HG03521 (cell line): ENCODE measurements at regions not wholly inside any gene's neighbourhood (a gene's known extent, or its start where the extent isn't known, plus 50 kb on each side); places are given as distances from the start of the nearest gene placed in this dataset.

Source experiments
- ATAC-seq: cut with Tn5 transposase; IDR thresholded peaks from one replicate; pipeline ENCODE4 v1.9.1; 2021; ENCODE audit warnings: mild to moderate bottlenecking, moderate library complexity; ENCODE audit not compliant: unreplicated experiment

DNA sequence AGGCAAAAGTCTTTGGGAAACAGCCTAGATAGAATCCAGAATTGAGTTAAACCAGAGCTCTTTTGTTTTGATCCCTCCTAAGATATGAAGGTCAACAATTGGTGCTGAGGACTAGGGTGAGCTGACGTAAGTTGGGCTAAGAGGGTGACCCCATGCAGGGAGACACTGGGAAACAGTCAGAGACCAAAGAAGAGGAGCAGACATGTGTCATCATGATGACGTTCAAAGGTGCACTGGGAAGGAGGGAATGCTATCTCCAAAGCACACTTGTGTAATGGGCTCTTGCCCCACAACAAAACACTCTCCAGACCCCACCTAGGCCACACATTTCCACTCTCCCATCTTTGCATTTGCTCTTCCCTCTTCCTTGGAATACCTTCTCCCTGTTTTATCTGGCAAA is 481.4 kb downstream of the COG6 start:
- no peak for ATAC-seq

DNA sequence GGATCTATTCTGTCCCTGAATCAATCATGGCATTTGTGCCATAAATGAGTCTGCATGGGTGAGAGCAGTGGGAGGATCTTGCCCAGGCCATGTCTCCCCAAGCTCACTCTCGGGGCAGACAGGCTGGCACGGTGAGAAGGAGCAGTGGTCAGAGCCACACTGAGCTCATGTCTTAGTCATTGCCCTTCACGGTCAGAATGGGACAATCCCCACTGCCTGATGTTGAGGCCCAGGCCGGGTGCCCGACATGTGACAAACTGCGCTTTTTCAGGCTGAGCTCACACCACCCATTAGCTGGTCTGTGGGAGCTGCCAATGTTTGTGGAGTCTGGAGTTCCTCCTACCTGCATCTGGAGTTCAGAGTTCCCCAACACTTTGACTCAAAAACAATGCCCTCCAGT is 481.9 kb downstream of the COG6 start:
- no peak for ATAC-seq

DNA sequence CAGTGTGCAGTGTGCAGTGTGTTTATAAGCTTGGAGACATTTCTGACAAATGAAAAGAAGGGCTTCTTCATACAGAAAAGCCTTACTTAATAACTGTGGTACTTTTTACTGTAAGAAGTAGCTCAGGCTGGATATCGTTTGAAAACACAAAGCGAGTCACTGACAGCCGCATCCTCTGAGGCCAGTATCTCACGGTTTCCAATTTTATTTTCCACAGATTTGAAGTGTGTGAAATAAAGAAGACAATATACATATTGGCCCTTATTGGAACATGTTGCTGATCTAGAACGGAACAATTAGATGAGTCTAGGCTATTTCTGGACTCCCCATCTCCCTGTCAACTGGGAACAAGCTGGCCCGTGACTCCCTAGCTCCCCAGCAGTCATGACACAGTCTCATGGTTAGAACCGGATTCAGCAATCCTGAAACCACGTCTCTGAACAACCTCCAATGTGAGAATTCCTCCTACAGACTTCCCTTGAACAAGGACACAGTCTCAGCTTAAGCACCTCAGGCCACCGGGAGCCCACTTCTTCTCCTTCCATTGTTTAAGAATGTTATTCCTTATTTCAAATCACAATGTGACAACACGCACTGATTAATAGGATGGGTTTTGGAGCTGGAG is 484.5 kb downstream of the COG6 start:
- ATAC-seq = no peak

DNA sequence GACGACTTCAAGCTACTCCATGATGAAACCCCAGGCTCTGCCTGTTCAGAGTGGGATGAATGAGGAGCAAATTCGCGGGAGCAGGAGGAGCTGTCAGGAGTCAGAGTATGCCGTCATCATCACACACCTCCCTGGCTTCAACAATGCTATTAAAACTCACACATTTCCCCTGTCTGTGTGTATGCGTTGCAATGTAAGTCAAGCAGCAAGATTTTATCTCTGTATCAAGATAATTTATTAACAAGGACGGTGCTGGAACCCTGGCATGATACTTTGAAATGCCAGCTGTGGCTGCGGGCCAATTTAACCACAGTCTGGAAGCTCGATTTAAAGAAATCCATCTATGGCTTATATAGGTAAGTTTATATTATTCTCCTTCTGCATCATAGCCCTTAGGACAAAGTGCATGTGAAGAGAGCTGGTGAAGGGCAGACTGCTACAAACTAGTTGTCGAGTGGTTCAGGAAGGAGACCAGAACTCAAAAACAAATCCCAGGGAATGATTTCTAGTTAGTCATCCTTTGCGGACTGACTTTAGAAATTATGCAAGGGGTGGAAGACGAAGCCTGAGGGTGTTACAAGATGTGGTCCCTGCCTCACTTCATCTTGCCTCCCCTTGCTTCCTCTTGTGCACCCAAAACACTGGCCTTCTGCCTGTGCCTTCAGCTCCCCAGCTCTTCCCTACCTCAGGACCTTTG is 486.5 kb downstream of the COG6 start:
- no peak for ATAC-seq

DNA sequence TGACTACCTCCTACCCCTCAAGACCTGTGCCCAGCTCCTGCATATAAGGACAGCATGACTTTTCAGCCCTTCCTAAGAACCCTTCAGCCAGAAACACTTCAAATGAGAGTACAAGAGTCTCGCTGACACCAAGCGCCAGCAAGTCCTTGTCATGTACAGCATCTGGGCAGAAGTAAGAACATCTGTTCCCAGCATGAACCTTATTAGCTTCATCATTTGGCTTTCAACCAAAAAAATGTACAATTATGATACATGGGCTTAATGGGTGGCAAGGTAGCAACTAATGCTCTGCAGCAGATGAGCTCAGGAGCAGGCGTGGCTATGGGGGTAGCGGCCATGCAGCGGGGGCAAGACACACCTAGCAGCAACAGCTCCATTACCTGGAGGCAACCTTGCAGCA is 487.6 kb downstream of the COG6 start:
- ATAC-seq = no peak

DNA sequence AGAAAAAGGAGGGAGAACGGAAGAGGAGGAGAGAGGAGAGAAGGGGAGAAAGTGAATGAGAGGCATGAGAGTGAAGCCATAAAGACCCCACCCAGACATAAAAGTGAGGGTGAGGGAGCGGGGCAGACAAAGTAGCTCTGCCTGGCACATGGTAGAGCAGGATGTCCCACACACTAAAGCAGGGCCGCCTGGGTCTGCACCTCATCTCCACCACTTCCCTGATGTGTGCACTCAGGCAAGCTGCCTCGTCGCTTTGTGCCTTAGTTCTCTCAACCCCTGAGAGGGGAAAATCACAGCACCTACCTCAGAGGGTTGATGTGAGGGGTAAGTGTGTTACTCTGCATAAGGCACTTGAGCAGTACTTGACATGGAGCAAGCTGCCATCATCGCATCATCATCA is 488.1 kb downstream of the COG6 start:
- no peak for ATAC-seq

DNA sequence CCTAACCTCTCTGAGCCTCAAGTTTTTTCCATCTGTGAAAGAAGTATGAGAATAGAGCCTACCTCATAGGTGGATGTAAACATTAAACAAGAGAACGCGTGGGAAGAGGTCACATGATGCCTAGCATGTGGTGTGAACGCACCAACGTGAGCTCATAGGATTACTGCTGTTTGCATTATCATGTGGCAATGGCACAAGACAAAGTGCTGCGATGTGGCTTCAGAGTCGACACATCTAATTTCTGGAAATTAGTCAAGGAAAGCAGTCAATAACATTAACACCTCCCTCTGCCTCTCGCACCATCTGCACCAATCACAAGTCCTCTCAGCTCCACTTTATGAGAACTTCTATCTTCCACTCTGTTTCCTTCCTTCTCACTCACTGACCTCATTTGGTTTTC is 489.7 kb downstream of the COG6 start:
- ATAC-seq = no peak

DNA sequence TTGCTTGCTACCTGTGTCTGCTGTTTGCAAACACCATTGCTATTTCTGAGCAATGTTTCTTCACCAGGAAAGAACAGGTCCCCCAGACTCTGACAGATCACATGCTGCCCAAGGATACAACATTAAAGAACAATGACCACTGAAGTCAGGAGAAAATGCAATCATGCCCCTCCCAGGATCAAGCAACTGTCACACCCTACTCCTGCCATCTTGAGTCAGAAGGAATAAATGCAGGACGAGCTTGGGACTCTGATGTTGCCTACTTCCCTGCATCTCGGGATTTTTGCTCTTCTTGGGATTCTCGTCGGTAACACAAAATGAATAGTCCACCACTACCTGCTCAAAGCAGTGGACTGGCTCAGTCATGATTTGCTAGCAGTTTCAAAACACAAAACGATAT is 490.6 kb downstream of the COG6 start:
- ATAC-seq = no peak

DNA sequence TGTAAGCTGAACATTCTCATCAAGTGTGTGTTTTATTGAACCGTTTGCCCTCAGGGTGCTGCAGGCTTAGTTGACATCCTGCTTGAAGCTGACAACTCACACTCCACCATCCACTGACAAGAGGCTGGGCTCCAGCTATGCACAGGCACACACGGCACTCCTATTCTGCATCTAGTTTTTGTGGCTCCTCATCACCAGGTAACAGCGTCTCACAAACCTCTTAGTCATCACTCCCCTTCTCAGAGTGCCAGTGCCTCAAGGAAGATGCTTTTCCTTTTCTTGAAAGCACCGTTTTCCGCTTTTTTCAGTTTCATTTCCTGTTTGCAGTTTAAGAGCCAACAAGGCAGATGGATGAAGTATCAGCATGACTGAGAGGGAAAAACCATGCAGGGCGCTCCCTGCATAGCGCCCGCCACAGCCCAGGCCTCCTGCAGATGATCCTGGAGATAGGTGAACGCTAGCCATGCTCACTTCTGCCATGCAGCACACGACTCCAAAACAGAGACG is 491.2 kb downstream of the COG6 start:
- ATAC-seq = no peak

DNA sequence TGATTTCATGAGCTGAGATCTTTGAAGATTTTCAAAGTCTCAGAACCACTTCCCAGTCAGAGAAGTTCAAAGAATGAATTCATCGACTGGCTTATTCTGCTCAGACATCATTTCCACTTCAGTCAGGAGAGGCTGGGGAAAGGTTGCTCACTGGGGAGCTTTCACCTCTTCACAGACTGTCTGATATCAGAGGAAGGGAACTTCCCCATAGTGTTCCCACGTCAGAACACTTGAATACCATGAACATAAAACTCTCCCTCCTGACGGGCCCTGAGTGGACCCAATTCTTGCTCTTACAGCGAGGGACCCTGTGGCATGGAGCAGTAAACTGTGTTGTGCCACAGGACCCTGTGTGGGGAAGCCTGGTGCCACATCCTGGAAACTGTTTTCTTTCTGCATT is 492.6 kb downstream of the COG6 start:
- ATAC-seq = no peak

DNA sequence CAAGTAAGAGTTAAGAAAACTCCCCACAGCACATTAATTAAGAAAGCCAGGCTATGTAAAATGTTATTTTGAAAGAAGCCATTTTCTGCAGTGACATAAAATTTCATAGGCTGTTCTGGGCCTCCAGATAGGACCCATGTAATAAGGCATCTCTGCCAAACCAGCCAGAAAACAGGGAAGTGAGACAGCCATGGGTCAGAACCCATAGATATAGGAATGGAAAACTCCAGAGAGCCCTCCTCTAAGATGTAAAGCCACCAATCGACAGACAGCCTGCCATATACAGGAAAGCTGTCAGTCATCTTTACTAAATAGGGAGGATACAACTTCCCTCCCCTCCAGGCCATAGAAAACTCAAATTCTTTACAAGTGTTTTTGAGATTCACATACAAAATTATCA is 493.3 kb downstream of the COG6 start:
- ATAC-seq = no peak

DNA sequence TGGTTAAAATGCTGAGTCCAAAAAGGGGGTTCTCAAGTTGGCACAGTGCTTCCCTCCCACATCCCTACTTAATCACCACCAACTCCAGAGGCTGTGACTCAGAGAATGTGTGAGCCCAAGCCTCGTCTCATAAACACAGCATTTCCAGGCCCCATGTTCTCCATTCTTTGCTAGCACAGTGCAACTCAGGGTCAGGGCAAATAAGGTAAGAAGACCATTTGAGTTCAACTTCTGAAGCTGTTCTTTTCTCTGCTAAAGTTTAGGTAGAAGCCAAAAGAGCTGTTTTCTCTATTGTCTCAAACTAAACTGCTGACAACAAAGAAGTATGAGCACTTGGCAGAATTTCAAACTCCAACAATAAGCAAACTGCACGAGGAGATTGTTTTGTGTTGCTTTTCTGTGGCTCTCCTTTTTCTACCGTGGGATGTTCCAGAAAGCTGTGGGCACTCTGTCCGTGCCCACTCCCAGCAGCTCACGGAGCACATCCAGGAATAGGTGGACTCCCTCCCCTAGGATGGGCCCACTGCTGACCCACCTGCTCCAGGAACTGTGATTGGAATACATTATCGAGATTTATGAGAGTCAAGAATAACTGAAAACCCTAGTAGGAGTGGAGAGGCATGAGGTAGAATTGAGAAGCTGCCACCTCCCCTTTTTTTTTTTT is 494.3 kb downstream of the COG6 start:
- no peak for ATAC-seq

DNA sequence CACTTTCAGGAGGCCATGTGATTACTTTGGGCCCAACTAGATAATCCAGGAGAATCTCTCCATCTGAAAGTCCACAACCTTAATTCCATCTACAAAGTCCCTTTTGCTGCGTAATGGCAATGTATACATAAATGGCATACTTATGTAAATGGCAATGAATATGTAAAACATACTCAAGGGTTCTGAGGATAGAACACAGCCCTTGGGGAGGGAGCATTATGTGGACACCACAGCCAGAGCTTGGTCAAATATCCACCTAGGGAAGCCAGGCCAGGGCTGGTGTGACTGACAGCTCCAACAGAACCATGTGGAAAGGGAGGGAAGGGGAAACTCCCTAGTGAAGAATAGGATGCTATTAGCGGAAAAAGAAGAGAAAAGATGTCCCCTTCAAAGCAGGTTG is 496.2 kb downstream of the COG6 start:
- no peak for ATAC-seq

DNA sequence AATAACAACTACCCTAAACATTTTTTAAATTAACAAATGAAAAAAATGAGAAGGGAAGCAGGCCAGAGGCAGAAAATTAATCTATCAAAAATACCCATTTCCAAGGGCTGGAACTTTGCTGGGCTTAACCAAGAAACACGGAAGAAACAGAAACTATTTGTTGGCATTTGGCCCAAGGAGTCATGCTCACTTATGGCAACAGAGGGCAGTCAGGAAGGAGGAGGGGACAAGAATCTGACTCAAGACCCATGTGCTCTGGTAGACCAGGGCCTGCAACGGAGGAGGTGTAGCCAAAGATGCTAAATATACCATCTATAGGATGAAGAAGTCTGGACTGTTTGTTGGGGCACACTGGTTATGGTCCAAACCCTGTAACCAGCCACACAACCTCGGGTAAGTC is 496.7 kb downstream of the COG6 start:
- no peak for ATAC-seq

DNA sequence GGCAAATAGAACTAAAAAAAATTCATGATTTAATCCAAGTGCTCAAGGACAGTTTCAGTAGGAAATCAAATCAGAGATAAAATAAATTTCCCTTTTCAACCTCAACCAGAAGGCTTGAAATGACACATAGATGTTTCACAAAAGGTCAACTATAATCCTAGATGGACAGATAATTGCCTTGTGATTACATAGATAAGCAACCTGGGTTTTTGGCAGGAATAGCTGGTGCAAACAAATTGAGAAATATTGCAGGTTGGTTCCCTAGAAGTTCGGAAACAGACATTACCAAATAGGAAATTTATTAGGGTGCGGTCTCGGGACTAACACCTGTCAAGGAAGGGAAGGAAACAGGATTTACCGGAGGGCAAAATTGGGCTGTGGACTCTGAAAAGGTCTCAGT is 497.5 kb downstream of the COG6 start:
- no peak for ATAC-seq

DNA sequence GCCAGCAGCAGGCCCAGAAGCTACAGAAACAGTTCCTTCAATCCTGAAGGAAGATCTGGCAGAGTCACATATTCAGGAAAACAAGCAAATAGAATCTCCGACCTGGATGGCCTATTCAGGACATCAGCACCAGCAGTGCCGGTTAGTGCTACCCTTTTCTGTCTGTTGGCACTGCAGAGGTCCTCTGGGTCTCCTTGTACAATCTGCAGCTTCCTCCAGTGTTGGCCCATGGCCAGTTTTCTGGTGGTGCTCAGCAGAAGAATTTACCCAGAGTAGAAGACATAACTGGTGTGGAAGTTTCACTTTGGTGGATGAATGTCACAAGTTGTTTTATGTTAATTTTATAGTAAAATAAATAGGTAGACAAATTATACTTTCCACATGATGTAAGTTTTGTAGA is 498.1 kb downstream of the COG6 start:
- no peak for ATAC-seq

DNA sequence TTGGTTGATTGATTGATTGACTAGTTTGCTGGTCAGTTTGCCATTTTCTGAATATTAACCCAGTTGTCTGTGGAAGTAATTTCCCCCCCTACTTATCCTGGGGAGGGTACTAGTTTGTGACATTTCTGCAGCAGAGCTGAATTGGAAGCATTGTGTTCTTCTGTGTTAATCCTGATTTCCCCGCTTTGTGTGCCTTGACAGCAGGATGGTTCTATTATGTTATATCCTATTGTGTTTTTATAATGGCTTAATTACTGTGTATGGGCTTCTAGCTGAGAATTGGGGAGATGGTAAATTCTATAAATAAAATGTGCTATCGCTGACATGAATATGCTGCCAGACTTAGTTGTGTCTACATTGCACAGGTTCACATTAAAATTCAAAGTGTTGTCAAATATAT is 499.7 kb downstream of the COG6 start:
- no peak for ATAC-seq

DNA sequence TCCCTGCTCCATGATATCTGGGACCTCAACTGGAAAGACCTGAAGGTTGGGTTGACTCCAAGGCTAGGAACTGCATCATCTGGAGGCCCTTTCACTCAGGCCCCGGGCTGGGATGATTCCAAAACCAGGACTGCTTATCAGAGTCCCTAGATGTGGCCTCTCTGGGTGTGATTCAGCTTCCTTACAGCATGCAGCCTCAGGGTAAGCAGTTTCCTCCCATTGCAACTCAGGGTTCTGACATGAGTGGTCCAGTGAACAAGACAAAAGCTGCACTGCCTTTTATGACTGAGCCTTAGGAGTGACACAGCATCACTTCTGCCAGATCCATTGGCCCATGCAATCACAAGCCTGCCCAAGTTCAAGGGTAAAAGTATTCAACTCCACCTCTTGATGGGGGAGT is 502.8 kb downstream of the COG6 start:
- ATAC-seq = no peak

DNA sequence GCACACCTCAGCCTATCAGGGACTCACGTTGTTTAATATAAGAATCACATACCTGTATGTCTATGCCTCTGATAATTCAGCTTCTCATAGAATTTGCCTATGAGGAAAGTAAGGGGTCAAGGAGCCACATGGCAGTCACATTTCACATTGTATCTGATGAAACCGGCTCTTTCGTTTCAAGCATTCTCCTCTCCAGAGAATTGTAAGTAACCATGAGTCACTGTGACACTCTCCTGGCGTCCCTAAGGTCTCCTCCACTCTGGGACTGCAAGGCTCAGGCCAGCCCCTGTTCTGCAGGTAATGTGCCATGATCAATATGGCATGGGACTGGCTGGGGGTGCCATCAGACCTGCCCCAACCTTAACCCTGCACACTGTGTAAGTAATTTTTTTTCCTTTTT is 503.3 kb downstream of the COG6 start:
- ATAC-seq = no peak

DNA sequence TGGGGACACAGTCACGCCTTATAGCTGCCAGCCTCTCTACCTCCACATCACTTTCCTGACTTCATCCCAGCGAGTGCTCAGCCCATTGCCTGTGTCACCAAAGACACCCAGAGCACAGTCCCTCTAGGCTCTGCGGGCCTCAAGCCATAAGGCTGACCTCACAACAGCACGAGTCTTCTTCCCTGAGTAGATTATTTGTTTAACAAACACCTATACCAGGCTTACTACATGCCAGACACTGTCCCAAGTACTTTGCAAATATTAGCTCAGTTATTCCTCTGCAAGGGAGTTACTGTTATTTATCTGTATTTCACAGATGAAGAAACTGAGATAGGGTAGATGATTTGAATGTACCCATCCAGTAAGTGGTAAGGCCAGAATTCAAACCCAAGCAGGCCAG is 504.3 kb downstream of the COG6 start:
- no peak for ATAC-seq

DNA sequence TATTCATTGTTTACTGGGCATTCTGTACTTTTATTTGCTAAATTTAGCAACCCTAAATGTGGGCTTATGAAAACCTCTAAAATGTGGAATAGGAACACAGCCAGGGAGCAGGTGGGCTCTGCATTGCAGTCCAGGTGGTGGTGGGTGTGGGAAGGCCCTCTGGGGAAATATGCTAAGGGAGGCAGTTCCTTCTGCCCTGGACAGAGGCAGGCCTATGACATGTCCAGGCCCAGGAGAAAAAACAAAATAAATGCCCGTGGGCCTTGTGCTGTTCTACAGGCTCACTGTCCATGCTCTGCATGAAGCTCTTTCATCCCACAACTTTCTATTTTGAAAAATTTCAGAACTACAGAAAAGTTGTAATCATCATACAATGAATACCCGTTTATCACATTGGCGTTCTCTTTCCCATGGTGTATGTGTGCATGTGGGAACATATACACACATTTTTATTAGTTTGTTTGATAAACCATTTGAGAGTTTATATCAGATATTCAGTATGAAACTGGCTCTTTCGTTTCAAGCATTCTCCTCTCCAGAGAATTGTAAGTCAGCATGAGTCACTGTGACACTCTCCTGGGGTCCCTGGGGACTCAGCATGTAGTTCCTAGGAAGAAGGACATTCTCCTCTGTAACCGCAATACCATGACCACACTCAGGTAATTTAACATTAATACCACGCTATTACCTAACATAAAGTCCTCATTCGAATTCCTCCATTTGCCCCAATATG is 505.3 kb downstream of the COG6 start:
- no peak for ATAC-seq

DNA sequence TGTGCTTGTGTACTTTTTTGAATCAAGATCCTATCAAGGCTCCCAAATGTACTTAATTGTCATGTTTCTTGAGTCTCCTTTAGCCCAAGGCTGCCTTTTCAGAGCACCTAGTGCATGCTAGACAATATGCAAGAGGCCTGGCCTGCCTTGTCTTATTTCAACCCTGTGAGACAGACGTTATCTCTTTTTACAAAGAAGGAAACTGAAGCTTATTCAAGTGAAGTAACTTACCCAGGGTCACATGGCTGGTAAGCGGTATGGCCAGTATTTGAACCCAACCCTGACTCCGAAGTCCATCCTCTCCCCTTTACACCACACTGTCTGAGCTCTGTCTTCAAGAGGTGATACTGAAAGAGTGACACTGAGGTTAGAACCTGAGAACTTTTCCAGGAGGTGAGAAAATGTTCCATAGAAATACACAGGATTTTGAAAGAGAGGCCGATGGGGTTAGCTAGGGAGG is 505.1 kb downstream of the FOXO1 start:
- no peak for ATAC-seq
